GM23248 (cell line): ENCODE measurements at regions not wholly inside any gene's neighbourhood (a gene's known extent, or its start where the extent isn't known, plus 50 kb on each side); places are given as distances from the start of the nearest gene placed in this dataset.

Source experiments
- DNase-seq: peaks from one replicate; pipeline ENCODE4 v3.0.0-alpha.2; 2015
- H2AFZ ChIP-seq: fragments of 200-600 bp; sonication (generic); 2 replicates; pipeline ENCODE4 v1.6.1; 2016; ENCODE audit warnings: antibody characterized with exemption
- H3F3A ChIP-seq: fragments of 200-600 bp; sonication (generic); 2 replicates; pipeline ENCODE4 v1.6.1; 2016; ENCODE audit warnings: mild to moderate bottlenecking, antibody characterized with exemption, mixed run types; ENCODE audit not compliant: insufficient read depth
- H3K27ac ChIP-seq: fragments of 200-600 bp; sonication (generic); 2 replicates; pipeline ENCODE4 v1.5.1; 2016; ENCODE audit warnings: mild to moderate bottlenecking
- H3K27me3 ChIP-seq: fragments of 200-600 bp; sonication (generic); replicated peaks from 2 replicates; pipeline ENCODE4 v1.6.1; 2016; ENCODE audit warnings: mild to moderate bottlenecking; ENCODE audit not compliant: insufficient read depth
- H3K36me3 ChIP-seq: fragments of 200-600 bp; sonication (generic); 2 replicates; pipeline ENCODE4 v1.6.1; 2016; ENCODE audit warnings: low read depth, mild to moderate bottlenecking
- H3K4me1 ChIP-seq: fragments of 200-600 bp; sonication (generic); 2 replicates; pipeline ENCODE4 v1.6.1; 2016; ENCODE audit warnings: mild to moderate bottlenecking; ENCODE audit not compliant: insufficient read depth
- H3K4me2 ChIP-seq: fragments of 200-600 bp; sonication (generic); one replicate; pipeline ENCODE4 v1.6.1; 2016; ENCODE audit warnings: mild to moderate bottlenecking; ENCODE audit not compliant: unreplicated experiment
- H3K4me3 ChIP-seq: fragments of 200-600 bp; sonication (generic); 2 replicates; pipeline ENCODE4 v1.5.1; 2016; ENCODE audit warnings: mild to moderate bottlenecking
- H3K79me2 ChIP-seq: fragments of 200-600 bp; sonication (generic); 2 replicates; pipeline ENCODE4 v1.6.1; 2016; ENCODE audit warnings: mild to moderate bottlenecking; ENCODE audit not compliant: insufficient read depth
- H3K9ac ChIP-seq: fragments of 200-600 bp; sonication (generic); 2 replicates; pipeline ENCODE4 v1.6.1; 2016; ENCODE audit warnings: mild to moderate bottlenecking
- H3K9me2 ChIP-seq: fragments of 200-600 bp; sonication (generic); 2 replicates; pipeline ENCODE4 v1.6.1; 2016; ENCODE audit warnings: mixed run types, mild to moderate bottlenecking, moderate library complexity; ENCODE audit not compliant: insufficient read depth
- H3K9me3 ChIP-seq: fragments of 200-600 bp; sonication (generic); one replicate; pipeline ENCODE4 v1.6.1; 2017; ENCODE audit warnings: low read depth
- H4K20me1 ChIP-seq: fragments of 200-600 bp; sonication (generic); 2 replicates; pipeline ENCODE4 v1.6.0; 2016; ENCODE audit not compliant: insufficient read depth
- EZH2 ChIP-seq: fragments of 200-600 bp; sonication (generic); IDR thresholded peaks from 2 replicates; pipeline ENCODE4 v1.6.1; 2018; ENCODE audit warnings: antibody characterized with exemption, mild to moderate bottlenecking; ENCODE audit not compliant: insufficient read depth, poor library complexity, severe bottlenecking
- EZH2phosphoT487 ChIP-seq: fragments of 200-600 bp; sonication (generic); IDR thresholded peaks from 2 replicates; pipeline ENCODE4 v1.6.1; 2018; ENCODE audit warnings: antibody characterized with exemption, moderate library complexity, mild to moderate bottlenecking, low read depth; ENCODE audit not compliant: insufficient read depth
- WGBS, 2 experiments: methylation state at CpG; one replicate each; pipeline ENCODE4 v1.1.6; 2015 to 2017; ENCODE audit warnings: low lambda C conversion rate in 2 of 2, low coverage in 1 of 2; ENCODE audit errors: missing lambda C conversion rate in 2 of 2; 5-methylcytosine and 5-hydroxymethylcytosine counted together
- in situ Hi-C: fragments of 300-500 bp; cut with MboI; formaldehyde crosslinking; loops from 2 replicates; pipeline ENCODE4 v1.15.0; 2020

- no peak overlapping the region for H3K4me2 ChIP-seq
- no peak for TF ChIP-seq EZH2
- TF ChIP-seq EZH2phosphoT487: no peak
- H3K9me2 ChIP-seq: no peaks in the 10 kb centered on the region
- no peaks in the 10 kb centered on the region for H3K27me3 ChIP-seq
- peaks cover 48% of the 10 kb centered on the region for H3F3A ChIP-seq
- H4K20me1 ChIP-seq: no peaks in the 10 kb centered on the region
- H3K79me2 ChIP-seq: peaks cover 29% of the 10 kb centered on the region
- no peaks in the 10 kb centered on the region for H3K9me3 ChIP-seq
- peaks cover 51% of the 10 kb centered on the region for H3K4me1 ChIP-seq
- DNase-seq: no peak
- H2AFZ ChIP-seq: no peak overlapping the region
- no peak overlapping the region for H3K4me3 ChIP-seq
- no peaks in the 10 kb centered on the region for H3K36me3 ChIP-seq
- in situ Hi-C loops: loop anchor here (10.0 kb wide), 1 partner anchor 98 kb away; the partner anchor contains the start of gene CHD2
- WGBS, 2 experiments: 92 to 95% methylated on average over 17 of the region's 17 CpGs
- H3K27ac ChIP-seq: no peak overlapping the region
- no peak overlapping the region for H3K9ac ChIP-seq
These were observed 93.4 kb upstream of the CHD2 start for GRCh38 chr15:92806763-92807162.

- in situ Hi-C loops: loop anchor here (10.0 kb wide), 1 partner anchor 97 kb away; the partner anchor contains the start of gene CHD2
- DNase-seq: peak; percentile 35
These were observed 92.1 kb upstream of the CHD2 start for GRCh38 chr15:92807971-92808571.

GRCh38 chr15:92808598-92809063 is 91.5 kb upstream of the CHD2 start:
- no peaks in the 10 kb centered on the region for H3K9me2 ChIP-seq
- no peak for TF ChIP-seq EZH2
- TF ChIP-seq EZH2phosphoT487: no peak
- H3K27me3 ChIP-seq: no peaks in the 10 kb centered on the region
- peak overlapping the region; percentile 38 for H3K4me2 ChIP-seq
- in situ Hi-C loops: loop anchor here (10.0 kb wide), 1 partner anchor 96 kb away; the partner anchor contains the start of gene CHD2
- H3K9me3 ChIP-seq: no peaks in the 10 kb centered on the region
- WGBS, 2 experiments: 3 to 12% methylated on average over 20 to 30 of the region's 30 CpGs
- H2AFZ ChIP-seq: peak overlapping the region; percentile 71
- peaks cover 31% of the 10 kb centered on the region for H3F3A ChIP-seq
- peaks cover 38% of the 10 kb centered on the region for H3K4me1 ChIP-seq
- peak overlapping the region; percentile 96 for H3K27ac ChIP-seq
- peak overlapping the region; percentile 95 for H3K9ac ChIP-seq
- no peaks in the 10 kb centered on the region for H3K36me3 ChIP-seq
- peaks cover 29% of the 10 kb centered on the region for H3K79me2 ChIP-seq
- DNase-seq: peak; percentile 80
- H4K20me1 ChIP-seq: no peaks in the 10 kb centered on the region
- peak overlapping the region; percentile 74 for H3K4me3 ChIP-seq

More at GRCh38 chr15:92807971-92808571, 92.1 kb upstream of the CHD2 start:
- Histone ChIP-seq H3F3A (peaks cover 37% of the 10 kb centered on the region), H3K4me2 (peak overlapping the region; percentile 38), H3K9me2 (no peaks in the 10 kb centered on the region), H2AFZ (peak overlapping the region; percentile 71), H3K9me3 (no peaks in the 10 kb centered on the region), H3K27me3 (no peaks in the 10 kb centered on the region), H3K4me1 (peaks cover 43% of the 10 kb centered on the region), H3K27ac (peak overlapping the region; percentile 96), H3K79me2 (peaks cover 29% of the 10 kb centered on the region), H3K36me3 (no peaks in the 10 kb centered on the region), H3K4me3 (peak overlapping the region; percentile 74), H3K9ac (peak overlapping the region; percentile 95), H4K20me1 (no peaks in the 10 kb centered on the region)
- WGBS, 2 experiments: 78 to 81% methylated on average over 14 of the region's 14 CpGs
- TF ChIP-seq EZH2phosphoT487 (no peak), EZH2 (no peak)

GRCh38 chr15:92809064-92809879 is 90.9 kb upstream of the CHD2 start:
- H3K27ac ChIP-seq: peak overlapping the region; percentile 96
- in situ Hi-C loops: loop anchor here (10.0 kb wide), 1 partner anchor 96 kb away; the partner anchor contains the start of gene CHD2
- peak overlapping the region; percentile 95 for H3K9ac ChIP-seq
- H3K79me2 ChIP-seq: peaks cover 29% of the 10 kb centered on the region
- H3K36me3 ChIP-seq: no peaks in the 10 kb centered on the region
- no peaks in the 10 kb centered on the region for H3K27me3 ChIP-seq
- TF ChIP-seq EZH2 (no peak), EZH2phosphoT487 (no peak)
- H2AFZ ChIP-seq: peak overlapping the region; percentile 79
- H4K20me1 ChIP-seq: no peaks in the 10 kb centered on the region
- H3F3A ChIP-seq: peaks cover 28% of the 10 kb centered on the region
- H3K9me2 ChIP-seq: no peaks in the 10 kb centered on the region
- peak overlapping the region; percentile 74 for H3K4me3 ChIP-seq
- no peaks in the 10 kb centered on the region for H3K9me3 ChIP-seq
- 1% methylated on average over 70 to 80 of the region's 80 CpGs for WGBS, 2 experiments
- H3K4me1 ChIP-seq: peaks cover 34% of the 10 kb centered on the region
- H3K4me2 ChIP-seq: peak overlapping the region; percentile 84
- DNase-seq: peak; percentile 99
